Right lobe of liver (tissue), 6 donors: ENCODE measurements at regions not wholly inside any gene's neighbourhood (a gene's known extent, or its start where the extent isn't known, plus 50 kb on each side); places are given as distances from the start of the nearest gene placed in this dataset.

Source experiments
- ATAC-seq, 4 donors: fragments of 200-7000 bp; cut with Tn5 transposase; one replicate each; pipeline ENCODE4 v1.9.1; 2020; ENCODE audit warnings: mild to moderate bottlenecking in 4 of 4, moderate library complexity in 4 of 4
- DNase-seq, 3 donors: peaks; one replicate each; pipeline ENCODE4 v3.0.0-alpha.2; 2020
- H3K27ac ChIP-seq, 3 donors: fragments of 200-600 bp; one replicate each; pipeline ENCODE4 v1.8.0; 2022
- H3K27me3 ChIP-seq, 2 donors: fragments of 200-600 bp; one replicate each; pipeline ENCODE4 v1.8.0; 2022
- H3K36me3 ChIP-seq, 4 donors: fragments of 200-600 bp; sonication (generic) in 1 of 4; one replicate each; pipeline versions ENCODE4 v1.5.1 to v1.8.0; 2017 to 2022; ENCODE audit warnings: control low read depth in 1 of 4
- H3K4me1 ChIP-seq, 4 donors: fragments of 200-600 bp; sonication (generic) in 1 of 4; one replicate each; pipeline versions ENCODE4 v1.5.1 to v1.8.0; 2017 to 2022; ENCODE audit warnings: control low read depth in 1 of 4
- H3K4me3 ChIP-seq, 3 donors: fragments of 200-600 bp; one replicate each; pipeline ENCODE4 v1.8.0; 2022
- H3K9me3 ChIP-seq, 4 donors: fragments of 200-600 bp; sonication (generic) in 1 of 4; one replicate each; pipeline versions ENCODE4 v1.5.1 to v1.8.0; 2017 to 2022; ENCODE audit warnings: control low read depth in 1 of 4
- CTCF ChIP-seq, 4 donors: fragments of 200-600 bp in 3 of 4; fragments of 450-650 bp in 1 of 4; IDR thresholded peaks; one replicate each; pipeline versions ENCODE4 v1.5.1 to v1.8.0; 2016 to 2022; ENCODE audit warnings: antibody characterized with exemption in 4 of 4, mild to moderate bottlenecking in 2 of 4
- POLR2A ChIP-seq: fragments of 450-650 bp; IDR thresholded peaks from one replicate; pipeline ENCODE4 v1.6.1; 2017; ENCODE audit warnings: antibody characterized with exemption, mild to moderate bottlenecking
- WGBS: methylation state at CpG from one replicate; pipeline ENCODE4 v1.1.6; 2018; ENCODE audit warnings: low coverage, low lambda C conversion rate; ENCODE audit not compliant: insufficient coverage; ENCODE audit errors: missing lambda C conversion rate; 5-methylcytosine and 5-hydroxymethylcytosine counted together
- intact Hi-C, 2 donors: fragments of 100-400 bp; cut with DNase I; formaldehyde crosslinking; loops; one replicate each; pipeline versions ENCODE4 v1.11.2 to v1.14.1; 2022
- donor health status: DM: no; HTN: yes; CAD: no.
- donor health status: DM: no; HTN: no; CAD: no.
- donor health status: DM: no; HTN: no; CAD: no.
- donor health status: DM: no; HTN: yes; CAD: no.
- donor health status: DM: no; HTN: yes; CAD: no.

DNA sequence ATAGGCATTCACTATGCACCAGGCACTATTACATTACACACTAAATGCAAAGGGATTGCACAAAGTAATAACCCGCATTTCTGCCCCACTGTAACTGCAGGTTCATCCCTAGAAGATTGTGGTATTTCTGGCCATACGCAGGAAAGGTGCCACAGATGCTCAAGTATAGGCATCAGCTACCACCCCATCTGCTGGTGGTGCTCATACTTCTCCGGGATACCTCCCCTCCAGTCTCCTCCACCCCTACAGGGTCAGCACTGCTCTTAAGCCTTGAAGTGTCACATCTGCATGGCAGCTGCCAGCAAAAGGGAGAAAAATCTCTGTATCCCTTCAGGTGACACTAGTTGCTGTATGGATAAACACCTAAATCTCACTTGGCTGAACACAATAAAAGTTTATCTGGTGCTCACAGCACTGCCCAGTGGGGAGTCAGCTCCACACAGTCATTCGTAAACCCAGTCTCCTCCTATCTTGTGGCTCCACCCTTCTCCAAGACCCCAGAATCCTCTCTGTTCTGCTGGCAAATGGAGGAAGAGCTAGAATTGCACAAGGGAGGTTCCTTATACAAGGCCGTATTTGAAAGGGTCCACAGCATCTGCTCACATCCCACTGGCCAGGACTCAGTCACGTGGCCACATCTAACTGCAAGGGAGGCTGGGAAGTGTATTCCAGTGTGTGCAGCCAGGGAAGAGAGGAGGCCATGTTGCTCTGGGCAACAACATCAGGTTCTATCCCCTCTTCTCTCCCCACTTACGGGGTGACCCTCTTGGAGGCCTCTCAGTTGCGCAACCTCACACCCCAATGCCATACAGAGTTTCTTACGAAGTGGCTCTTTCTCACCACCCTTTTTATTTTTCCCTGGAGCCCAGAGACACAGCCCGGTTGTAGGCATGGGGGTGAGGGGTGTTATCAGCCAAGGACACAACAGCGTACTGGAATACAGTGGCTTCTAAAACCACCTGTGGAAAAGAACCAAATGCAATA lies 114.7 kb downstream of the BUD13 start:
- intact Hi-C loops: no loop called here
- Histone ChIP-seq H3K27me3 (no peaks in the 10 kb centered on the region), H3K27ac (no peak overlapping the region), H3K4me1 (peaks cover 0 to 50% (median 27%) of the 10 kb centered on the region in 4 donors), H3K9me3 (no peaks in the 10 kb centered on the region), H3K4me3 (no peak overlapping the region), H3K36me3 (no peaks in the 10 kb centered on the region)
- 89% methylated on average over 8 of the region's 11 CpGs for WGBS
- no peak for TF ChIP-seq CTCF (IDR thresholded peaks at IDR 0.05)
- no peak for TF ChIP-seq POLR2A
- DNase-seq (no peak), ATAC-seq (no peak)

DNA sequence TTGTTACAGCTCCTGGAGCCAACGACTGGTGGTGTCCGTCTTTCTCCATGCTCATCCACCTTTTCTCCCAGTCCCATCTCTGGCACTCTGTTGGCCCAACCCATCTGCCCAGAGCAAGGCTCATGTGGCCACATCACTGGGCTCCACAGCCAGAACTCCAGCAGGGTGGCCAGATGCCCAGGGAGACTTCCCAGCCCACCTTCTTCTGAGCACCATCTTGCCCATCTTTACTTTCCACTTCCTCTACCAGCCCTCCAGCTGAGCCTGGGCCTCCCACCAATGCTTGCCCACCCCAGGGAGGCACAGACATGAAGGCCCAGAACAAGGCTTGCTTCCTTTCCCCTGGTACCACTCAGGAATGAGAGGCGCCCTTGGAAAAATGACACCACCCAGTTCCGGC lies 116.8 kb downstream of the BUD13 start:
- no peaks in the 10 kb centered on the region for H3K9me3 ChIP-seq
- no peak overlapping the region for H3K4me3 ChIP-seq
- DNase-seq: no peak
- no peak overlapping the region for H3K27ac ChIP-seq
- H3K4me1 ChIP-seq: peaks cover 0 to 32% (median 16%) of the 10 kb centered on the region in 4 donors
- TF ChIP-seq POLR2A (no peak), CTCF (IDR thresholded peaks at IDR 0.05) (no peak)
- peak in 1 of 4 donors; percentile 29 for ATAC-seq
- intact Hi-C loops: no loop called here
- WGBS: 45% methylated on average over 4 of the region's 4 CpGs
- H3K27me3 ChIP-seq: no peaks in the 10 kb centered on the region
- no peaks in the 10 kb centered on the region for H3K36me3 ChIP-seq

- 100% methylated on average over 1 of the region's 1 CpG for WGBS
- intact Hi-C loops: no loop called here
- no peak overlapping the region for H3K27ac ChIP-seq
- no peak overlapping the region for H3K4me3 ChIP-seq
- TF ChIP-seq POLR2A: no peak
- TF ChIP-seq CTCF (IDR thresholded peaks at IDR 0.05): no peak
- H3K4me1 ChIP-seq: peaks cover 0 to 21% (median 10%) of the 10 kb centered on the region in 4 donors
- H3K9me3 ChIP-seq: no peaks in the 10 kb centered on the region
- H3K36me3 ChIP-seq: no peaks in the 10 kb centered on the region
- H3K27me3 ChIP-seq: no peaks in the 10 kb centered on the region
- DNase-seq (no peak), ATAC-seq (no peak)
Observed at GRCh38 chr11:116654526-116654925, 118.3 kb downstream of the BUD13 start.

- no peaks in the 10 kb centered on the region for H3K27me3 ChIP-seq
- no peak for ATAC-seq
- no peak overlapping the region for H3K4me3 ChIP-seq
- peaks cover 0 to 21% (median 10%) of the 10 kb centered on the region in 4 donors for H3K4me1 ChIP-seq
- intact Hi-C loops: no loop called here
- WGBS: 89% methylated on average over 6 of the region's 9 CpGs
- no peak for TF ChIP-seq POLR2A
- TF ChIP-seq CTCF (IDR thresholded peaks at IDR 0.05): no peak
- H3K36me3 ChIP-seq: no peaks in the 10 kb centered on the region
- no peak overlapping the region for H3K27ac ChIP-seq
- no peaks in the 10 kb centered on the region for H3K9me3 ChIP-seq
- no peak for DNase-seq
Observed at GRCh38 chr11:116653206-116653605, 119.6 kb downstream of the BUD13 start.
